GM12873 (cell line): ENCODE measurements at regions not wholly inside any gene's neighbourhood (a gene's known extent, or its start where the extent isn't known, plus 50 kb on each side); places are given as distances from the start of the nearest gene placed in this dataset.

ENCODE experiments used
- TF ChIP-seq, protein P1 (sequence below): IDR thresholded peaks from 2 replicates; pipeline ENCODE4 v1.5.1; 2012; ENCODE audit warnings: low read depth, mild to moderate bottlenecking, moderate library complexity, low read length, control low read depth; ENCODE audit not compliant: insufficient read depth; ENCODE audit errors: missing control alignments

DNA sequence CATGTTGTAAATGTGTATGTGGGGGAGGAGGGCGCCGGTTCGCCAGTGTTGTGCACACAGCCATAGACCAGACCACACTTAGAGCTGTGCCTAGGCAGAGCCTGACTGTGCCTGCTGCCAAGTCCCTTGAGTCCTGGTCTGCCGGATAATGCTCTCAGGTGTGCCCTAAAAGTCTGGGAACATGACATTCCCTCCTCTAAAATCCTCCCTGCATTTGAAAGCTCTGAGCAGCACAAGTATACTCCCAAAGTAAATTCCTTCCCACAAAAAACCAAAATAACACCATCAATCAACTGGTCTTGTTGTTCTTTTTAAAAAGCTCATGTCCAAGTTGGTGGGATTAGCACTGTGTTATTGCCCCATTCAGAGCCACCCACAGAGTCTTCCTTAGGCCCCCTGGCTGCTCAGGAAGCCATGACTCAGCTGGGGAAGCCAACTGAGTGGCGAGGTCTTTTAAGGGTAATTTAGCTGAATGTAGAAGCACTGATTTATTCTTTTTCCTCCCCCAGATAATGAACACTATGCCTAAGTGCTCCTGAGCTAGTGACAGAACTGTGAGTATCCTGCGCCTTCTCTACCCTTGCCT is 147.8 kb upstream of the MCTP2 start:
- TF ChIP-seq, protein P1, sequence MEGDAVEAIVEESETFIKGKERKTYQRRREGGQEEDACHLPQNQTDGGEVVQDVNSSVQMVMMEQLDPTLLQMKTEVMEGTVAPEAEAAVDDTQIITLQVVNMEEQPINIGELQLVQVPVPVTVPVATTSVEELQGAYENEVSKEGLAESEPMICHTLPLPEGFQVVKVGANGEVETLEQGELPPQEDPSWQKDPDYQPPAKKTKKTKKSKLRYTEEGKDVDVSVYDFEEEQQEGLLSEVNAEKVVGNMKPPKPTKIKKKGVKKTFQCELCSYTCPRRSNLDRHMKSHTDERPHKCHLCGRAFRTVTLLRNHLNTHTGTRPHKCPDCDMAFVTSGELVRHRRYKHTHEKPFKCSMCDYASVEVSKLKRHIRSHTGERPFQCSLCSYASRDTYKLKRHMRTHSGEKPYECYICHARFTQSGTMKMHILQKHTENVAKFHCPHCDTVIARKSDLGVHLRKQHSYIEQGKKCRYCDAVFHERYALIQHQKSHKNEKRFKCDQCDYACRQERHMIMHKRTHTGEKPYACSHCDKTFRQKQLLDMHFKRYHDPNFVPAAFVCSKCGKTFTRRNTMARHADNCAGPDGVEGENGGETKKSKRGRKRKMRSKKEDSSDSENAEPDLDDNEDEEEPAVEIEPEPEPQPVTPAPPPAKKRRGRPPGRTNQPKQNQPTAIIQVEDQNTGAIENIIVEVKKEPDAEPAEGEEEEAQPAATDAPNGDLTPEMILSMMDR, result no peak

GRCh38 chr15:94081829-94082228 is 149.5 kb upstream of the MCTP2 start:
- TF ChIP-seq, protein P1, result no peak

DNA sequence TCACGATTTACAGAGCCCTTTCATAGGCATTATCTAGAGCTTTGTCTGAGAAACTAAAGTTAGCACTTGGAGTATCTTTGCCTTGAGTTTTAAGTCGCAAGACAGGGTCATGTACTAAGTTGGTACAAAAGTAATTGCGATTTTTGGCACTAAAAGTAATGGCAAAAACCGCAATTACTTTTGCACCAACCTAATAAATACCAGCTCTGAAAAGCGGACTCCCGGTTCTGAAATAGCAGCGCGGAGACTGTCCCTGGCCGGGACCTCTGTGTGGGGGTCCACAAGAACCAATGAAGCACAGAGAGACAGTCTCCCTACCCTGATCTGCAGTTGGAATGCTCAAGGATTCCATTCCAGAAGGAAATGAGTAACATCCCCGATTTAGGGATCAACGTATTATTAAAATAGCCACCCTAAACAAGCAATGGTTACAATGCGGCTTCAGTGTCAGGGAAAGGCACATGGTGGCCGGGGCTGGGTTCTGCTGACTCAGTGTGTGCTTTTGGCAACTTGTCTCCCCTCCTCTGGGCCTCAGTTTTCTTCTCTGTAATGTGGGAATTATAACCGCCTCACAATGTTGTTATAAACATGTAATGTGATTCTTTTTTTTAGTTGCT is 150.3 kb upstream of the MCTP2 start:
- TF ChIP-seq, protein P1, result no peak

GRCh38 chr15:94080416-94080815 is 150.9 kb upstream of the MCTP2 start:
- TF ChIP-seq, protein P1, result no peak

- TF ChIP-seq, protein P1, result no peak
These were observed 151.4 kb upstream of the MCTP2 start for GRCh38 chr15:94079968-94080367.

DNA sequence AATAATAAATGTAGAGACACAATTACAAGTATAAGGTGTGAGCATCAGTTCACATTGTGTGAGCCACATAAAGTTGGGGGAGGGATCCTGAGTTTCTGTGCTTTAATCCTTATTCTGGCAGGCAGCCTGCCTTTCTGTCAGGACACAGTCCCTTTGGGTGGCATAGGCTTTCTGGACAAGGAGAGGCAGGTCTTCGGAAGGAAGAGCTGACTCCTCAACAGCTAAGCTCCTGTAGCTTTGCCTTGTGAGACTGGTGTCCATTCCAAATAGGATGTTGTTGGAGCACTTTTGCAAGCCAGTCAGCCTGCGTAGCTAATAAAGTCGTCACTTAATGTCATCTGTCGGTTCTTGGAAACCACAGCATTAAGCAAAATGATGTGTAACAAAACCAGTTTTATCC is 151.9 kb upstream of the MCTP2 start:
- TF ChIP-seq, protein P1, result no peak

DNA sequence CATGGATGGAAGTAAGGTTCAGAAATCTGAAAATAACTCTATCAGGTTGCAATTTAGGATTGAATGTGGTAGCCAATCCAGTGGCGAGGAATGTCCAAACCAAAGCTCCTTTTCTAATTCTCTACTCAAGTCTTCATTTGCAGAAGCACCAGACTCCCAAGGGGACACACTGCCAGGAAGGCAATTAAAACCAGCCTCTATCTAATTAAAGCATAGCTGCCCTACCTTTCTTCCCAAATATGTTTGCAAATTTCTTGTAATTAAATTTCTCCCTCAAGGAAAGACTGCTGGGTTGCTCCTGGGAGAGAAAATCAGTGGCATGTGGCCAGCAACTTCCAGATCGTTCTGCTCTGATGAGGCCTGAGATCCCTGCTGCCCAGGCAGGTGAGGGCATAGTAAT is 153.4 kb upstream of the MCTP2 start:
- TF ChIP-seq, protein P1, result no peak

DNA sequence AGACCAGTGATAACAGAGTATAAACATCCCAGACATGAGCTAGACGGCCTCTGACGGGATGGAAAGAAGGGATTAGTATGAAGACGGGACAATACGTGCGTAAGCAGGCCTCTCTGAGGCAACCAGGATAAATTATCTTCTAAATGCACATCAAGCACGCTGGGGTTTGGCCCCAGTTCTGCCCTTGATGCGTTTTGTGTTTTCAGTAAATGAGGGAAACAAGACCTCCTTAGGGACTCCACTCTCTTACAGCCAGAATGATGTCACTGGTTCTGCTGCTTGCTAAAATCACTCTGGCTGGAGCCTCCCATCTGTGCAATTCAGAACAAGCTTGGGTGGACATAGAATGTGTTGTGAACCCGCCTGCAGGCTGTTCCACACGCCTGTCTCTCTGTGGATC is 156.0 kb upstream of the MCTP2 start:
- TF ChIP-seq, protein P1, result no peak
